ENCODE measurements at regions not wholly inside any gene's neighbourhood (a gene's known extent, or its start where the extent isn't known, plus 50 kb on each side); places are given as distances from the start of the nearest gene placed in this dataset.

DNA sequence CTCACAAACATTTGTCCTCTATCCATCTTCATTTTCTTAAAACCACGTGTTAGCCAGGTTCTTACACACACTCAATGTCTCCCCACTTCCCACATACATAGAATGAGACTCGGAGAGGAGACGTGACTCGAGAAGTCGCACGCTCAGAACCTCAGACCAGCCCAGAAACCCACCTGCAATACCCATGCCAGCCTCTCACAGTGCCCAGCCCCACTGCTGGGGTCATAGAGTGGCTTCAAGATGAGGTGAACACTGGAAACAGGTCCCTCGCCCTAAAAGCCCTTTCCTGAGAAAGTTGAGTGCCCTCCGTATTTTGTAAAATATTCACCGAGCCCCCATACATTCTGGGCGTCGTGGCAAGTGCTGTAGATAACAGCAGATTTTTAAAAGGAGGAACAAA, 487.4 kb downstream of the EIPR1 start:
- DNase-seq = no peak

DNA sequence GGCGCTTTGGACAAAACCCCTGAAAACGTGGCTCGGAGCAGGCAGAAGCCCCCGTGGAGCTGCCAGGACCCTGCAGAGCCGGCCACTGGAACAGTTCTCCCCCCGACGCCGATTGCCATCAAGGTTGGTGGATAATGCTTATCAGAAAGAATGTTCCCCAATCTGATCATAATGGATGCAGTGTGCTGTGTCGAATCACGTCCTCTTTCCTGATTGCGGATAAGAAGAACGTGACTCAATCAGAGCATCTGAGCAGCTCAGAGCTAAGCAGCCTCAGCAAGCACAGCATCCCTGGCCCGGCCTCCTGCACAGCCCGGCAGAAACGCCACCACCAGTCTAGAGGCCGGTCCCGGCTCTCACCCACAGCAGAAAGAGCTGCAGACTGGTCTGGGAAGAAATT, 488.0 kb downstream of the EIPR1 start:
- no peak for DNase-seq

DNA sequence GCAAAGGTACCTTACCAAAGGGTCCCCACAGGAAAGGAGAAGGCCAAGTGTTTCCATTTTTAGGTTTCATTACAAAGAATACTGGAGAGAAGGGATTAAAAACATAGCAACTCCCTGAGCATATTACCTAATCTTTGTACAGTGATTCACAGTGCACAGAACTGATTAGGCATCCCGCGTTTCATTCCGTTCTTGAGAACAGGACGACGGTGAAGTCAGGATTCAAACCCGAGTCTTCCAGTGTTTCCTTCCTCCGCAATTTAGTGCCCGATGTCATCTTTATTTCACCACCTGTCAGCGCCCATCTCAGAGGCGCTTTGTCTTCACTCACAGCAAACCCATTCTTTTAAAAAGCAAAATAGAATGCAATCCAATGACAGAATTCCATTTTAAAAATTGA, 488.5 kb downstream of the EIPR1 start:
- DNase-seq = no peak

DNA sequence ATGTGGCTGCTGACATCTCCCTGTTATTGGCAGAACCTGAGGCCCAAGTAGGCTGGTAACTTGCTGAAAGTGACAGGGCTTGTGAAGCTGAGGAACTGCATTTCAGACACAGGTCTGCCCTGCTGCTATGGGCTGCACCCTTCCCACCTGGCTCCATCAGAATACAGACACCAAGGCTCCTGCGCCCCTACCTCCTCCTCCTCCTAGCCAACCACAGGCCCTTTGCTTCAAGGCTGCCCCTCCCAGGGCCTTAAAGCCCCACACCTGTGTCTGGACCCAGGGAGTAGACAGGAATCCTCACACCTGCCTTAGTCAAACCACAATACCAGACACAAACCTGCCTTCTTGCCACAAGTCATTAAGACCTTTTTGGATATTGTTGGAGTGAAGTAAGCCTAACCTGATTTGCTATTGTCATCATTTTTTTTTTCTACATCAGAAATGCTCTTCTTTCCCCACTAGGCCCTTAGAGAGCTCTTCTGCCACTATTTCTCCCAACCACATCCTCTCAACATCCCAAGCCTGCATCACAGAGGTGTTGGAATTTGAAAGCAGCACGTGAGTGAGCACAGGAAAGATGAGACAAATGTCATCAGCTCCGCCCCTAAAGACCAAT, 489.7 kb downstream of the EIPR1 start:
- DNase-seq = no peak

DNA sequence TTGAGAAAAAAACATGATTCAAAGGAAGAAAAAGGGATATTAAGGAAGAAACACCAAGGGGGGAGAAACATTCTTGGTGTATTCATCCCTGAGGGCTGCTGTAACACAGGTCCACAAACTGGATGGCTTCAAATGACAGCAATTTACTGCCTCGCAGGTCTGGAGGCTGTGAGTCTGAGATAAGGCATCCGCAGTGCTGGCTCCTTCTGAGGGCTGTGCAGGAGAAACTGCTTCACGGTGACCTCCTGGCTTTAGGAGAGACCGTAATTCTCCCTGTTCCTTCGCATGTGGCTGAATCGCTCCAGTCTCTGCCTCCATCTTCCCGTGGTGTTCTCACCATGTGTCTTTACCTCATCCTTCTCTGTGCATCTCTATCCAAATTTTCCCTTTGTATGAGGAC, 490.7 kb downstream of the EIPR1 start:
- DNase-seq = no peak

DNA sequence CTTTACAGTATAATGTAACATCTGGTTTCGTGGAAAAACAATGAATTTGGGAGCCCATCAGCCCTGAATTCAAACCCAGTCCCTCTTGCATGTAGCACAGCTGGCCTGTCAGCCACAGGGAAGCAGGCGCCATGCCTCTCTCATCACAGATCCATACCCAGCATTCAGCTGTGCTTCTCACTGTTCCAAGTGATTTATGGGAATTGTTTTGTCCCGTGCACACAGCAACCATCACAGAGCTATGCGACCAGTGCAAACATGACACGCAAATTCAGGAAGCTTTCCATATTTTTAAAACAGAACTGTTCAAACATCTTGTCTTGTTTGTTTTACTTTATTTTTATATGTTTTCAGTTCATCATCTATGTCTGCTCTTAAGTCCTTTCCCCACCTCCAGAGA, 496.1 kb downstream of the EIPR1 start:
- no peak for DNase-seq

DNA sequence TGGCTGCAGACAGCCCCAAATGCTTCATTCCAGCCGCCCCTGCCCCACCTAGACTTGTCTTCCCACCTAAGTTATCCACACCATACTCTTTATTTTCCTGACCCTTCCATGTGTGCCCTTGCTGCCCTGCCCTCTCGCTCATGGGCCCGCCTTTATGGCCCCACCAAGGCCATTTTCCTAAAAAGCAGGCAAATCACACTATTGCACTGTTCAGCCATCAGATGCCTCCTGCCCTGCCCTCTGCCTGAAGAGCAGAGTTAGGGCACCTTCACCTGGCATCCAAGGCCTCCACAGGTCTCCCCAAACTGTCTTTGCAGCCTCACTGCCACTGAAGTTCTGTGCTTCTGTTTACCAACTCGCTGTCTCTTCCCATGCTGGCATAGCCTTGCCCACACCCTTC, 496.7 kb downstream of the EIPR1 start:
- DNase-seq = no peak

DNA sequence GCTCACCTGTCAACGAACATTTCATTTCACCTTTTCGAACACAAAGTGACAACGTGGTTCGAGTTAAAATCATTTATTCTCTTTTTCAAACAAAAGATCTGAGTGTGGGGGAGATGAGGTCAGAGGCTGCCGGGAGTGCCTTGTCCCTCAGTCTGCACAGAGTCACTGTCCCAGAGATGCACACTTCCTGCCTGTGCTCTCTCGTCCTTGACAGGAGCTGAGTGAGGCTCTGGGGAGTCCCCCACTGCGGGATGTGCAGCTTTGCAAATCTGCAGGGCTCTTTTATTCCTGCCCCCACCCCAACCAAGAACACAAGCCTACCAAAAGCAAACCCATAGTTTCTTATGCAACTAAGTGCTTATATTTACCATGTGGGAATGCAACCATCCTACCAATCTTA, 497.8 kb downstream of the EIPR1 start:
- DNase-seq = no peak

DNA sequence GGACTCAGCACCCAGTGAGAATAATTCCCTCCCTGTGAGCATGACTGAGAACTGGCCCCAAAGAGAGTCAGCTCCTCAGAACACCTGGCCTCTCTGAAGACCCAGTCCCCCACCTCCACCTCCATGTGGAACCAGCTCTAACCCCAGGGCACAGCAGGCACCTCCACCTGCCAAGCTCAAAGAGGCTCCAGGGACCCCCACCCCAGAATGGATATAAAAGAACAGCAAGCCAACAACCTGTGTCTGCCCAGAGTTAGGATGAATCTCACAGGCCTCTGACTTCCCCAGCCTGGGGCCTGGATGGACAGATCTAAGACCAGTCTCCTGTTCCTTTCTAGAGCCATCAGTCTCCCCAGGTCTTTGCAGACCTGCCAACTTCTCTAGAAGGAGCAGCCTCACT, 498.5 kb downstream of the EIPR1 start:
- no peak for DNase-seq

DNA sequence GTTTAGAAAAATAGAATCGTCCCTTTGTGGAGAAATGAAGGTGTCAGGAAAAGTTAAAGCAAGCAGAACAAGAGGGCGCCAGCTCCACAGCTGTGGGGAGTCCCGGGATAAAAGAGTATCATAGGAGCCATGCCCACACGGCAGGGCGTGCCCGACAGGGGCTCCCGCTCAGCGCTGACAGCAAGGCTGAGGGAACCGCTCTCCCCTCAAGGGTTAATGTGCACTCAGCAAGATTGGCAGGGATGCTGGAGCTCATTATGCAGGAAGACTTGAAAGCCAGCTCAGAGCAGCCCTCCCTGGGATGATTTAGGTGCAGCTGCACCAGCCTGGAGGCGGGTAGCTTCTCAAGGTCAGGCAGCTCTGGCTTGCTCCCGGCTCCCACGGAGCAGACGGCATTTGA, 500.2 kb downstream of the EIPR1 start:
- no peak for DNase-seq

DNA sequence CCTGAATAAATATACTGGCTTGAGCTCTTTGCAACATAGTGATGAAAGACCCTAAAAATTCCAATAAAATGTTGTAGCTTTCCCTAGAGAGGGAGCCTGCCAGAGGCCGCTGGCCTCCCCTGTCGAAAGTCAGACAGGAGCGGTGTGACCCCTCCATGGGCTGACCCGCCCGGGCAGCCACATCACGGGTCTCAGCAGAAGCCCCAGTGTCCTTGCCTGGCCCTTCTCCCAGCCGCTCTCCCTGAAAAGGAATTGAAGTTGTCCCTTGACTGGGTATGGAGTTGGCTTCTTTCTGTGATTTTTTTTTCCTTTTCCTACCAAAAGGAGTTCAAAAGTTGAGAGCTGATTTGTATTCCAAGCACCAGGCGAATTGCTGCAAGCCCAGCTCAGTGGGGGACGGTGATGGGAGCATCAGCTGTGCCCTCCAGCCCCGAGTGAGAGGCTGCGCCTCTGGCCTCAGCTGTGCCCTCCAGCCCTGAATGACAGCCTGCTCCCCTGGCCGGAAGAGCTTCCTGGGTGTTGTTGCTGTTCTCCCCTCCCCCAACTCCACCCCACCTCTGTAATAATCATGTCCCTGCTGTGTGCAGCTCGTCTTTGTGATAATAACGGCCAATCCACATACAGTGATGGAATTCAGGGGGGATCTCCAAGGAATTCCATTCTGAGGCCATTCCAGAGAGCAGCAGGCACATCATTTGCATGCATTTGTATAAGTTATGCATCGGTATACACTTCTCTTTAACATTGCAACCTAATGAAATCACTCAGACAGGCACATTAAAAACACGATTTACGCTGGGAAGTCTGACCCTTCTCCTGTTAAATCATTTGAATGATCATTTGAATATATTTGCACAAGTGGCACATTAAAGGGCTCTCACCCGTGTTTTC, 501.0 kb downstream of the EIPR1 start:
- no peak for DNase-seq

DNA sequence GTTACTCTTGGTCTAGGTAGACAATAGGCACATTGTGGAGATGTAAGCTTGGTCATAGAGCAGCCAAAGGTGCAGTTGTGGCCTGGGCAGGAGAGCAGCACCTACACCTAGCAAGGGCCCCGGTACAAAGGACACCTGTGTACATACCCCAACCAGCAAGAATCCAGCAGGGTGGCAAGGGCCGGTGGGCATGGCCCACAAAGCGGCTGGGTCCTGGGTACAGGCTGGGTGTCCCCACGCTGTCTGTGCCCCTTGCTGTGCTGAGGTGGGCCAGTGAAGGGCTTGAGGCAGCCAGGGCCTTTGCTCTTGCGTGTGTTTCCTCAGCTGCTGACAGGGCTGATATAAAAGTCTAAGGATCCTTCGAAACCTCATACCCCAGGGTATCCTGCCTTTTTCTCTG, 501.8 kb downstream of the EIPR1 start:
- DNase-seq = no peak

DNA sequence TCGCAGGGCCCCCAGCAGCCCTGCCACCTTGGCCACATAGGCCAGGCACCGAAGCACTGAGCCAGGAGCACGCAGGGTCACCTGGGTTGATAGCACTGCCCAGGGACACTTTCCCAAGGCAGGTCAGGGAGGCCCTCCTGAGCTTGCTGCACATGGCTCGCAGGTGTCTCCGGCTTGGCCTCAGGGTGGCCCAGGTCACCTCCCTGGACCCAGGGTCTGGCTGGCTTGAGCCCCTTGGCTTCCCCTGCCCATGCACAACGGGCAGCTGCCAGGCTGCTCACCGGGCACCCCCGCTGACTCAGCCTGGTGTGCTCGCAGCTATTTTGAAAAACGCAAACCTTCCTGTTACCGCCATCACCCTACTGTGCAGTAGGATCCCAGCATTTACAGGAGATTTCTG, 502.3 kb downstream of the EIPR1 start:
- no peak for DNase-seq

DNA sequence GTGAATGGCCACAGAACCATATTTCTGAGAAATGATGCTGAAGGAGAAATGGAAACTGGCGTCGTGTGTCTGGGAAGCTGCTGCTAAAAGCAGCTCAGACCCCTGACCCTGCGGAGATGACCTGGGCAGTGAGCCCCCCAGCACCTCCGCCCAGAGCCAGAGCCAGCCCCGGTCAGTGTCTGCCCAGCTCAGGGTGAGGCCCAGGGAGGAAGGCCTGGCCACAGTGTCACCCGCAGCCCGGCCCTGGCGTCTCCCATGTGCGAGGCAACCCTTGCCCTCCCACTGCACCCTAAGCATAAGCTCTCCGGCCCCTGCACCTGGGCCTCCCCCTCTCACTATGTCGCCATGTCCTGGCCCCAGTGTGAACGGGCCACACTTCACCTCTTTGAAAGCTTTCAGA, 502.8 kb downstream of the EIPR1 start:
- no peak for DNase-seq

DNA sequence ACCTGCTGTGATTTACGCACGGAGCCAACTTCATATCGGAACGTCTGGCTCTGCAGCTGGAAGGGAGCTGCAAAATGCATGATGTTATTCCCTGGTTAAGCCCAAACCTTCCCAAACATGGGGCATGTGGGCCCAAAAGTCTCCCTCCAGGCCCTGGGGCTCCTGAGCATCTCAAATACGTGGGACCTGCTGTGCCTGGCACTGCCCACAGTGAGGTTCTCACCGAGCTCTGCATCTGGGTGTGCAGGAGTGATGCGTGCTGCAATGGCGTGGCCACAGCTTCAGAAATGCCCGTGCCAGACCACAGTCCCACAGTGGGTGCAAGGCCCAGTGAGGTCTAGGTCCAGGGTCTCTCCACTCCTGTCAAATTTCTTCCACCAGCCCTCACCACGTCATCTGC, 503.3 kb downstream of the EIPR1 start:
- no peak for DNase-seq

DNA sequence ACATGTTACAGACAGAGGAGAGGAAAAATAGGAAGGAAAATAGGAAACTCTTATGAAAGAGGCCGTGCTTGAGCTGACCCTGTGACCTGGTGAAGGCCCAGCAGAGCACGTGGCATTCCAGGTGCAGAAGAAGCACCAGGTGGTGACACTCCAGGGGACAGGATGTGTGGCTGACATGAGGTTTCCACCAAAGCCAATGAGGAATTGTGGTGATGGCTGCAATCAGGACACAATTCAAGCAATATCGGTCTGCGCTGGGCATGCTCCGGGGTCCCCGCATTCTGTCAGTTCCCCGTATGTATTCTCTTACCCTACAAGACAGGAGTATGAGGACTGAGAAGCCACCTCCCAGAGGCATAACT, 504.2 kb downstream of the EIPR1 start:
- DNase-seq = no peak

DNA sequence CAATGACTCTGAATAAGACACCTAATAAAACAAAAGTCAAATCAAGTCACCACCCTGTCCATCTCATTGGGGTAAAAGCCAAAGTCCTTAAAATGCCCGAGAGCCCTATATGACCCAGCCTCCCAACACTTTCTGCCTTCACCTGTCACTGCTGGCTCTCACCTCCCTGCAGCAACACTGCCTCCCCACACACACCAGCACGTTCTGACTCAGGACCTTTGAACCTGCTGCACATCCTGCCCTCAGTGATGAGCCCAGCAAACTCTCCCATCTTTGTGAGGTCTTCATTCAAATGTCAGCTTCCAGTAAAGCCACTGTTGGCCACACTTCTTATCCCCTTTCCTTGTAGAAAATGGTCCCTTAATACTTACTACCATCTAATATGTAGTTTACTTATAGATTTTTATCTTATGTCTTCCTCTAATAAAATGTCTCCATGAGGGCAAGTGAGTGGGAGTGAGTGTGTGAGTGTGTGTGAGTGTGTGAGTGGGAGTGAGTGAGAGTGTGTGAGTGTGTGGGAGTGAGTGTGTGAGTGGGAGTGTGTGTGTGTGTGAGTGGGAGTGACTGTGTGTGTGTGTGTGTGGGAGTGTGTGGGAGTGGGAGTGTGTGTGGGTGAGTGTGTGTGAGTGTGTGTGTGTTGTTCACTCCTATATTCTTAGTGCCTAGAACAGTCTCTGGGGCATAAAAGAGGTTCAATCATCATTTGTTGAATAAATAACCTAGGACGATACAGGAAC, 504.7 kb downstream of the EIPR1 start:
- no peak for DNase-seq

DNA sequence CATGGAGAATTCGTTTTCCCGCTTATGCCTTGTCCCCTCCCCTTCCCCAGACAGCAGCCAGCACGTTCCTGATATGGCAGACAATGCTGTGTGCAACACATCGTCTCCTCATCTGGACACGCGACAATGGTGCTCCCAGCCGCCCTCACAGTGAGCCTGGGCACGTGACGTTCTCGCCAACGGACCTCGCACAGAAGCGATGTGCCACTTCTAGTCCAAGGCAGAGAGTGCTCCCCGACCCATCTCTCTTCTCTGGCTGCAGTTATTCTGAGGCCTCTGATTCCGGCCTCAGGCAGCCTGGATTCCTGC, 505.4 kb downstream of the EIPR1 start:
- no peak for DNase-seq

DNA sequence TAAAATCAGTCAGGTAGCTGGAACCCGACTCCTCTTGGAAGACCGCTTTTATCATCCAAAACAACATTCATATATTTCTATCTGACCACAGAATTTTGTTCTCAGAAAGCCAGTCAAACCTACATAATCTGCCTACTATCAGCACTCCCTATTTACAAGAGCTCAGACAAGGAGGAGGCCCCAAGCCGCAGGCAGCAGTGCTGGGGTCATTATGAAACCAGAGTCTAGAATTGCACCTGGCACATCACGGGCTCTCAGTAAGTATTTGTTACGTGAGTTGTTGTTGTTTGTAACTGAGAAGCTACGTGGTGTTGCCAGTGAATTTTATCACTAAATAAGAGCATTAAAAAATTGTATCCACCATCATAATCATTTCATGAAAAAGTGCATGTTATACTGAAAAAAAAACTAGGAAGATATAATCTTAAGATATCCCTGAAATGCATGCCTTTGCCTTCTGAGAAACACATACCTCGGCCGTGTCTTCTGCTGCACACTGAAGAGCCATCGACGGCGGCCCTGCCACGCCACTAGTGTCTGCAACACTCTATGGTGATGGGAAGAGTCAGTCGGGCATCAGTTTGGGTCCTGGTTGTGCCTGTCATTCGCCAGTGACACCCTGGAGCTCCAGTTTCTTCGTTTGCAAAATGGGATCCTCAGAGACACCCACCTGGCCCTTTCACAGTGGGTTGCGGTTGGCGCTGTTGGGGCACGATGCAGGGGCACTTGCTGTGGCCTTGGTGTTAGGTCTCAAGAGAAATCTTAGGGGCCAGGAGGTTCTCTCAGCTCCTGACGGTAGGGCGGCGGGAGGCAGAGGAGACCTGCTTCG, 505.9 kb downstream of the EIPR1 start:
- DNase-seq = no peak

DNA sequence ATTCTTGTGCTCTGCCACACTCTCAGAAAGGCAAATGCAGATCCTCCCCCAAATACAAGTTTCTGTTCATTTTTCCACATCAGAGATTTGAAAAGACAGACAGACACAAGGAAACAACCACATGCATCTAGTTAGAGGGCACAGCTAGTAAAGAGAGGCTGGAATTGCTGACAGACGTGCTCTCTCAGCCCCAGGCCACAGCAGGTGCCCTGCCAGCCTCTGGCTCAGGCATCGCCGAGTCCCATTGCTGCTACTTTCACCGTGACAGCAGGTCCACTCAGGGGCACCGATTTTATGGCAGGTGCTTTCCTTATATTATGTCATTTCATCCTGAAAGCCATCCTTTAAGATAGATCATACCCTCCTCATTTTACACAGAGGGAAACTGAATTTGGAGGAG, 507.5 kb downstream of the EIPR1 start:
- no peak for DNase-seq

DNA sequence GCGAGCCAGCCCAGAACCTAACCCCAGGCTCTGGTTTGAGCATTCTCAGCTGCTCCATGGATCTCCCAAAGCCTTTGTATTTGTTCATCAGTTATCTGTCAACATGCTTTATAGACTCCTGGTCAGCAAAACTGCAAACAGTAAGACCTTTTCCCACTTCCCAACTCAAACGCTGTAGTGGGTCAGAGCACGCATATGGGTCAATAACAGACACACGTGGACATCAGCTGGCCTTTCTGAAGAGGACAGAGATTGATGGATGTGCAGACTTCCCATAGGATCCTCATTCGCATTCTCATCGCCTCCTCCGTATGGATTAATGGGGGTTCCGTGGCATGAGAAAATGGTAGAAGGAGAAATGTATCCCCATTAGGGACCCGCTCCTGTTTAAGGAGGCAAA, 508.1 kb downstream of the EIPR1 start:
- no peak for DNase-seq

DNA sequence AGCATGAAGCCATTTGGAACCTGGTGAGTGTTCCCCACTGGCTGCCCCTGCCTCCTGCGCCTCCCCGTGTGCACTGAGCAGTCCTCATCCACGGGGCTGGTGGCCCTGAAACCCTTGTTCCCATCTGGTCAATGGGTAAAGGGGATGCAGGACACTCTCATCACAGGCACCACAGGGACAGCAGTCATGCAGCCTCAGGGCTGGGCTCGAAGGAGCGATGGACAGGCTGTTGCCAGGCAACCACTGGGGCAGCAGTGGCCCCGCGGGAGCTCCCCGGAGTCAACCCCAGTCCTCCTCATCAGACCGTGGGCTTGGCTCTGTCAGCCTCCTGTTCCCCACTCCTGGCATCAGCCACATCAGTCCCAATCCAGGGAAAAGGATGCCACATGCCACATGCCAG, 509.5 kb downstream of the EIPR1 start:
- no peak for DNase-seq

DNA sequence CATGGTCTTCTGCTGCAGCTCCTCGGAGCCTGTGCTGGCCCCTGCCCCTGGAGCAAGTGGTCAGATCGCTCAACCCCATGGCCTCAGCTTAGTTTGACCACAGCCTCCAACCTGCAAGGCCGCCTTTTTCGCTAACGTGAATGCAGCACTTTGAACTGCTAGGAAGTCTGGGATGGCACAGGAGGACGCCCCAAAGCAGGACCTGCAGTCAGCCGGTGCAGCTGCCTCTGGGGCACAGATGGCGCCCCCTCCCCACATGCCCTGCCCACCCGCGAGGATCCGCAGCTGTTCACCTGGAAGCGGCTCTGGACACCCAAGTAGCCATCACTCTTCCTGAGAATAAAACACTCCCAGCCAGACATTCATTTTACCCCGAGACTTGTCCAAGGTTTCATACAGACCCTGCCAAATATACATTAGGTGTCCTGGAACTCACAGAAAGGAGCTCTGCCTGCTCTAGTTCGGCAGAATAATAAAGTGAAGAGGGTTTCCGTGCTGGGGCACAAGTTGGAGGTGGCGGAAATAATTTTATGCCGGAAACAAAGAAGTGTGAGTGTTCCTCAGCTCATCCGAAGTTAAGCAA, 510.1 kb downstream of the EIPR1 start:
- no peak for DNase-seq
